OCI-LY1 (cell line): ENCODE measurements at regions not wholly inside any gene's neighbourhood (a gene's known extent, or its start where the extent isn't known, plus 50 kb on each side); places are given as distances from the start of the nearest gene placed in this dataset.

ENCODE experiments used
- CTCF ChIP-seq: fragments of 200-600 bp; sonication (generic), shearing (Covaris generic); IDR thresholded peaks from 2 replicates; pipeline ENCODE4 v1.5.1; 2017; ENCODE audit warnings: mild to moderate bottlenecking, antibody characterized with exemption, low read length, moderate library complexity, mixed read lengths
- EZH2 ChIP-seq: fragments of 200-600 bp; sonication (generic), shearing (Covaris generic); IDR thresholded peaks from 2 replicates; pipeline ENCODE4 v1.8.0; 2017; ENCODE audit warnings: borderline replicate concordance, mixed run types, mild to moderate bottlenecking, antibody characterized with exemption, low read length, moderate library complexity, mixed read lengths

GRCh38 chr6:8789878-8790277, 354.5 kb upstream of the SLC35B3 start:
- TF ChIP-seq CTCF (no peak), EZH2 (no peak)
